Adrenal gland (tissue), 9 donors: ENCODE measurements at regions not wholly inside any gene's neighbourhood (a gene's known extent, or its start where the extent isn't known, plus 50 kb on each side); places are given as distances from the start of the nearest gene placed in this dataset.

Experiments
- DNase-seq, 7 donors: peaks; one replicate each; pipeline ENCODE4 v3.0.0-alpha.2; 2019 to 2020
- H3K27ac ChIP-seq, 5 donors: fragments of 200-600 bp; sonication (generic) in 4 of 5; 1 replicate in 3 of 5; 2 replicates in 2 of 5; pipeline versions ENCODE4 v1.5.1 to v1.8.0; 2016 to 2020; ENCODE audit warnings: mild to moderate bottlenecking in 1 of 5
- H3K27me3 ChIP-seq: fragments of 200-600 bp; 2 replicates; pipeline ENCODE4 v1.8.0; 2021
- H3K36me3 ChIP-seq, 2 donors: fragments of 200-600 bp; replicated peaks in 1 of 2; 1 replicate in 1 of 2; 2 replicates in 1 of 2; pipeline versions ENCODE4 v1.5.1 to v1.8.0; 2018 to 2022
- H3K4me1 ChIP-seq, 2 donors: fragments of 200-600 bp; replicated peaks in 1 of 2; 1 replicate in 1 of 2; 2 replicates in 1 of 2; pipeline versions ENCODE4 v1.5.1 to v1.8.0; 2018 to 2021
- H3K4me3 ChIP-seq, 4 donors: fragments of 200-600 bp; sonication (generic) in 3 of 4; one replicate each; pipeline ENCODE4 v1.5.1; 2016 to 2018
- H3K9me3 ChIP-seq, 3 donors: fragments of 200-600 bp; sonication (generic) in 1 of 3; replicated peaks in 1 of 3; 1 replicate in 2 of 3; 2 replicates in 1 of 3; pipeline versions ENCODE4 v1.5.1 to v1.8.0; 2016 to 2021
- CTCF ChIP-seq, 6 experiments: fragments of 450-650 bp in 4 of 6; fragments of 200-600 bp in 2 of 6; sonication (generic) in 1 of 6; IDR thresholded peaks; 1 replicate in 5 of 6; 2 replicates in 1 of 6; pipeline versions ENCODE4 v1.5.1 to v1.8.0; 2016 to 2021; ENCODE audit warnings: antibody characterized with exemption in 6 of 6, mild to moderate bottlenecking in 2 of 6, moderate library complexity in 1 of 6
- POLR2A ChIP-seq, 2 donors: fragments of 450-650 bp; IDR thresholded peaks; one replicate each; pipeline ENCODE4 v1.6.1; 2017; ENCODE audit warnings: antibody characterized with exemption in 2 of 2, mild to moderate bottlenecking in 2 of 2, moderate library complexity in 1 of 2
- WGBS, 4 donors: extraction: QIAGEN DNeasy Blood & Tissue Kit in 2 of 4; methylation state at CpG; one replicate each; pipeline versions ENCODE4 v1.1.5 to v1.1.7; 2013 to 2017; 5-methylcytosine and 5-hydroxymethylcytosine counted together
- intact Hi-C, 2 donors: fragments of 100-400 bp; cut with DNase I; formaldehyde crosslinking; loops; one replicate each; pipeline versions ENCODE4 v1.14.1 to v1.15.0; 2022 to 2023
- donor health status: healthy with polysubstance abuse.
- donor health status: Bipolar disorder and iron deficiency.
- donor health status: DM: yes; HTN: yes; CAD: no.
- donor health status: DM: no; HTN: no; CAD: no.
- donor health status: DM: no; HTN: no; CAD: no.

- intact Hi-C loops = no loop called here
These were observed 225.4 kb downstream of the BTG1 start for GRCh38 chr12:91920276-91920675.

GRCh38 chr12:91918431-91918830 lies 227.2 kb downstream of the BTG1 start:
- WGBS, 4 donors = 89 to 96% (median 95%) methylated on average over 4 of the region's 4 CpGs

More at GRCh38 chr12:91920276-91920675, 225.4 kb downstream of the BTG1 start:
- no peaks in the 10 kb centered on the region for H3K9me3 ChIP-seq
- H3K27ac ChIP-seq = peak overlapping the region in 2 of 5 donors; percentile 1 to 72
- no peaks in the 10 kb centered on the region for H3K27me3 ChIP-seq
- H3K4me1 ChIP-seq = peaks cover 9 to 27% of the 10 kb centered on the region in 2 donors
- WGBS, 4 donors = 50 to 61% (median 56%) methylated on average over 2 of the region's 2 CpGs
- DNase-seq = peak in 2 of 7 donors; percentile 11 to 18
- TF ChIP-seq POLR2A (IDR thresholded peaks at IDR 0.05) = no peak
- TF ChIP-seq CTCF (IDR thresholded peaks at IDR 0.05) = no peak
- H3K36me3 ChIP-seq = no peaks in the 10 kb centered on the region
- H3K4me3 ChIP-seq = no peak overlapping the region

GRCh38 chr12:91914701-91915100 lies 230.9 kb downstream of the BTG1 start:
- 95 to 100% (median 97%) methylated on average over 2 of the region's 2 CpGs for WGBS, 4 donors
- Histone ChIP-seq H3K36me3 (no peaks in the 10 kb centered on the region), H3K4me3 (no peak overlapping the region), H3K27me3 (no peaks in the 10 kb centered on the region), H3K9me3 (no peaks in the 10 kb centered on the region), H3K4me1 (no peaks in the 10 kb centered on the region), H3K27ac (no peak overlapping the region)
- intact Hi-C loops = no loop called here
- no peak for TF ChIP-seq CTCF (IDR thresholded peaks at IDR 0.05)
- TF ChIP-seq POLR2A (IDR thresholded peaks at IDR 0.05) = no peak
- DNase-seq = no peak

More at GRCh38 chr12:91918431-91918830, 227.2 kb downstream of the BTG1 start:
- H3K4me1 ChIP-seq = peaks cover 9 to 27% of the 10 kb centered on the region in 2 donors
- H3K27me3 ChIP-seq = no peaks in the 10 kb centered on the region
- H3K27ac ChIP-seq = no peak overlapping the region
- no peaks in the 10 kb centered on the region for H3K9me3 ChIP-seq
- no peak for DNase-seq
- H3K4me3 ChIP-seq = no peak overlapping the region
- H3K36me3 ChIP-seq = no peaks in the 10 kb centered on the region
- no peak for TF ChIP-seq CTCF (IDR thresholded peaks at IDR 0.05)
- TF ChIP-seq POLR2A (IDR thresholded peaks at IDR 0.05) = no peak
- intact Hi-C loops = no loop called here

GRCh38 chr12:91913651-91914050 lies 232.0 kb downstream of the BTG1 start:
- Histone ChIP-seq H3K36me3 (no peaks in the 10 kb centered on the region), H3K27me3 (no peaks in the 10 kb centered on the region), H3K4me1 (no peaks in the 10 kb centered on the region), H3K27ac (no peak overlapping the region), H3K9me3 (no peaks in the 10 kb centered on the region), H3K4me3 (no peak overlapping the region)
- intact Hi-C loops = no loop called here
- 89 to 97% (median 90%) methylated on average over 4 of the region's 4 CpGs for WGBS, 4 donors
- TF ChIP-seq CTCF (IDR thresholded peaks at IDR 0.05) (no peak), POLR2A (IDR thresholded peaks at IDR 0.05) (no peak)
- DNase-seq = no peak
